HepG2 (cell line): ENCODE measurements at regions not wholly inside any gene's neighbourhood (a gene's known extent, or its start where the extent isn't known, plus 50 kb on each side); places are given as distances from the start of the nearest gene placed in this dataset.

Source experiments
- EZH2 ChIP-seq: conservative IDR thresholded peaks from 2 replicates; pipeline ENCODE4 v1.6.1; 2012; ENCODE audit warnings: mild to moderate bottlenecking, low read depth, low read length, moderate library complexity
- MBNL3 ChIP-seq: fragments of 250-450 bp; sonication (Bioruptor Pico); conservative IDR thresholded peaks from 2 replicates; pipeline ENCODE4 v1.8.0; 2022; ENCODE audit warnings: mild to moderate bottlenecking, inconsistent platforms
- MTA3 ChIP-seq: sonication (generic); formaldehyde crosslinking; IDR thresholded peaks from 2 replicates; pipeline ENCODE4 v1.4.0; 2020; ENCODE audit warnings: missing genetic modification reagents
- SUZ12 ChIP-seq: fragments of 150-350 bp; IDR thresholded peaks from 2 replicates; pipeline ENCODE4 v1.6.1; 2014; ENCODE audit warnings: low read depth, low read length
- TIGD3 ChIP-seq: sonication (generic); formaldehyde crosslinking; IDR thresholded peaks from 2 replicates; pipeline ENCODE4 v1.5.1; 2020; ENCODE audit warnings: mild to moderate bottlenecking, missing genetic modification reagents, borderline replicate concordance
- XBP1 ChIP-seq: sonication (generic); formaldehyde crosslinking; IDR thresholded peaks from 2 replicates; pipeline ENCODE4 v1.5.0; 2020; ENCODE audit warnings: missing genetic modification reagents
- ZC3H13 ChIP-seq: sonication (generic); formaldehyde crosslinking; IDR thresholded peaks from 2 replicates; pipeline ENCODE4 v1.8.1; 2023; ENCODE audit warnings: mild to moderate bottlenecking, missing genetic modification reagents, moderate library complexity
- ZNF337 ChIP-seq: sonication (generic); formaldehyde crosslinking; IDR thresholded peaks from 2 replicates; pipeline ENCODE4 v1.5.1; 2020; ENCODE audit warnings: missing genetic modification reagents, low read depth, mild to moderate bottlenecking, borderline replicate concordance
- ZNF430 ChIP-seq: sonication (generic); formaldehyde crosslinking; IDR thresholded peaks from 2 replicates; pipeline ENCODE4 v1.9.0; 2021; ENCODE audit warnings: mild to moderate bottlenecking, missing genetic modification reagents
- ZNF431 ChIP-seq: sonication (generic); formaldehyde crosslinking; IDR thresholded peaks from 2 replicates; pipeline ENCODE4 v1.9.0; 2022; ENCODE audit warnings: missing genetic modification reagents, low read depth, mild to moderate bottlenecking, borderline replicate concordance
- ZNF784 ChIP-seq: sonication (generic); formaldehyde crosslinking; IDR thresholded peaks from 2 replicates; pipeline ENCODE4 v1.5.1; 2020; ENCODE audit warnings: missing genetic modification reagents, mild to moderate bottlenecking, borderline replicate concordance
- TF ChIP-seq, protein P1 (sequence below): sonication (generic); formaldehyde crosslinking; conservative IDR thresholded peaks from 2 replicates; pipeline ENCODE4 v1.4.0; 2020; ENCODE audit warnings: mild to moderate bottlenecking, missing genetic modification reagents, moderate library complexity
- TF ChIP-seq, protein P2 (sequence below): sonication (generic); formaldehyde crosslinking; IDR thresholded peaks from 2 replicates; pipeline ENCODE4 v1.4.0; 2020; ENCODE audit warnings: mild to moderate bottlenecking, missing genetic modification reagents
- TF ChIP-seq, protein P3 (sequence below): sonication (generic); formaldehyde crosslinking; IDR thresholded peaks from 2 replicates; pipeline ENCODE4 v1.4.0; 2020; ENCODE audit warnings: missing genetic modification reagents
- TF ChIP-seq, protein P4 (sequence below), 2 experiments: sonication (generic) in 1 of 2; formaldehyde crosslinking in 1 of 2; IDR thresholded peaks; 2 replicates each; pipeline versions ENCODE4 v1.4.0 to v1.6.1; 2018 to 2020; ENCODE audit warnings: missing genetic modification reagents in 2 of 2, borderline replicate concordance in 1 of 2, low read depth in 1 of 2, mild to moderate bottlenecking in 1 of 2, missing biosample characterization in 1 of 2
- TF ChIP-seq, protein P5 (sequence below): conservative IDR thresholded peaks from 2 replicates; pipeline ENCODE4 v1.6.1; 2018; ENCODE audit warnings: missing genetic modification reagents

- TF ChIP-seq ZNF784 (CRISPR knock-in tag): 0 out of 2 replicates have a peak, but pooled peaks have one; percentile 18
- 0 out of 2 replicates have a peak, but pooled peaks have one; percentile 75 for TF ChIP-seq MTA3
- TF ChIP-seq, protein P1, sequence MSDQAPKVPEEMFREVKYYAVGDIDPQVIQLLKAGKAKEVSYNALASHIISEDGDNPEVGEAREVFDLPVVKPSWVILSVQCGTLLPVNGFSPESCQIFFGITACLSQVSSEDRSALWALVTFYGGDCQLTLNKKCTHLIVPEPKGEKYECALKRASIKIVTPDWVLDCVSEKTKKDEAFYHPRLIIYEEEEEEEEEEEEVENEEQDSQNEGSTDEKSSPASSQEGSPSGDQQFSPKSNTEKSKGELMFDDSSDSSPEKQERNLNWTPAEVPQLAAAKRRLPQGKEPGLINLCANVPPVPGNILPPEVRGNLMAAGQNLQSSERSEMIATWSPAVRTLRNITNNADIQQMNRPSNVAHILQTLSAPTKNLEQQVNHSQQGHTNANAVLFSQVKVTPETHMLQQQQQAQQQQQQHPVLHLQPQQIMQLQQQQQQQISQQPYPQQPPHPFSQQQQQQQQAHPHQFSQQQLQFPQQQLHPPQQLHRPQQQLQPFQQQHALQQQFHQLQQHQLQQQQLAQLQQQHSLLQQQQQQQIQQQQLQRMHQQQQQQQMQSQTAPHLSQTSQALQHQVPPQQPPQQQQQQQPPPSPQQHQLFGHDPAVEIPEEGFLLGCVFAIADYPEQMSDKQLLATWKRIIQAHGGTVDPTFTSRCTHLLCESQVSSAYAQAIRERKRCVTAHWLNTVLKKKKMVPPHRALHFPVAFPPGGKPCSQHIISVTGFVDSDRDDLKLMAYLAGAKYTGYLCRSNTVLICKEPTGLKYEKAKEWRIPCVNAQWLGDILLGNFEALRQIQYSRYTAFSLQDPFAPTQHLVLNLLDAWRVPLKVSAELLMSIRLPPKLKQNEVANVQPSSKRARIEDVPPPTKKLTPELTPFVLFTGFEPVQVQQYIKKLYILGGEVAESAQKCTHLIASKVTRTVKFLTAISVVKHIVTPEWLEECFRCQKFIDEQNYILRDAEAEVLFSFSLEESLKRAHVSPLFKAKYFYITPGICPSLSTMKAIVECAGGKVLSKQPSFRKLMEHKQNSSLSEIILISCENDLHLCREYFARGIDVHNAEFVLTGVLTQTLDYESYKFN: peak; percentile 66
- TF ChIP-seq TIGD3 (CRISPR knock-in tag): no peak
- TF ChIP-seq, protein P2, sequence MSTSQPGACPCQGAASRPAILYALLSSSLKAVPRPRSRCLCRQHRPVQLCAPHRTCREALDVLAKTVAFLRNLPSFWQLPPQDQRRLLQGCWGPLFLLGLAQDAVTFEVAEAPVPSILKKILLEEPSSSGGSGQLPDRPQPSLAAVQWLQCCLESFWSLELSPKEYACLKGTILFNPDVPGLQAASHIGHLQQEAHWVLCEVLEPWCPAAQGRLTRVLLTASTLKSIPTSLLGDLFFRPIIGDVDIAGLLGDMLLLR (CRISPR knock-in tag): peak; percentile 71
- no peak for TF ChIP-seq XBP1
- TF ChIP-seq, protein P3, sequence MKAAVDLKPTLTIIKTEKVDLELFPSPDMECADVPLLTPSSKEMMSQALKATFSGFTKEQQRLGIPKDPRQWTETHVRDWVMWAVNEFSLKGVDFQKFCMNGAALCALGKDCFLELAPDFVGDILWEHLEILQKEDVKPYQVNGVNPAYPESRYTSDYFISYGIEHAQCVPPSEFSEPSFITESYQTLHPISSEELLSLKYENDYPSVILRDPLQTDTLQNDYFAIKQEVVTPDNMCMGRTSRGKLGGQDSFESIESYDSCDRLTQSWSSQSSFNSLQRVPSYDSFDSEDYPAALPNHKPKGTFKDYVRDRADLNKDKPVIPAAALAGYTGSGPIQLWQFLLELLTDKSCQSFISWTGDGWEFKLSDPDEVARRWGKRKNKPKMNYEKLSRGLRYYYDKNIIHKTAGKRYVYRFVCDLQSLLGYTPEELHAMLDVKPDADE (CRISPR knock-in tag): no peak
- TF ChIP-seq, protein P4, sequence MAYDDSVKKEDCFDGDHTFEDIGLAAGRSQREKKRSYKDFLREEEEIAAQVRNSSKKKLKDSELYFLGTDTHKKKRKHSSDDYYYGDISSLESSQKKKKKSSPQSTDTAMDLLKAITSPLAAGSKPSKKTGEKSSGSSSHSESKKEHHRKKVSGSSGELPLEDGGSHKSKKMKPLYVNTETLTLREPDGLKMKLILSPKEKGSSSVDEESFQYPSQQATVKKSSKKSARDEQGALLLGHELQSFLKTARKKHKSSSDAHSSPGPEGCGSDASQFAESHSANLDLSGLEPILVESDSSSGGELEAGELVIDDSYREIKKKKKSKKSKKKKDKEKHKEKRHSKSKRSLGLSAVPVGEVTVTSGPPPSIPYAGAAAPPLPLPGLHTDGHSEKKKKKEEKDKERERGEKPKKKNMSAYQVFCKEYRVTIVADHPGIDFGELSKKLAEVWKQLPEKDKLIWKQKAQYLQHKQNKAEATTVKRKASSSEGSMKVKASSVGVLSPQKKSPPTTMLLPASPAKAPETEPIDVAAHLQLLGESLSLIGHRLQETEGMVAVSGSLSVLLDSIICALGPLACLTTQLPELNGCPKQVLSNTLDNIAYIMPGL (CRISPR knock-in tag; IDR thresholded peaks at IDR 0.05; ENCODE audit: borderline replicate concordance in 1 of 2, low read depth in 1 of 2): peak; percentile 50 to 73; a peak in 3 of 4 replicates
- TF ChIP-seq ZC3H13 (CRISPR knock-in tag): peak; percentile 89; the same call in 1 of the 2 replicates
- no peak for TF ChIP-seq EZH2
- TF ChIP-seq ZNF337 (CRISPR knock-in tag): no peak; the same call in 1 of the 2 replicates
- TF ChIP-seq ZNF430 (CRISPR knock-in tag): no peak
- TF ChIP-seq ZNF431: peak; percentile 82; the same call in 1 of the 2 replicates
- TF ChIP-seq SUZ12: no peak
- TF ChIP-seq MBNL3 (CRISPR knock-in tag): no peak
- TF ChIP-seq, protein P5, sequence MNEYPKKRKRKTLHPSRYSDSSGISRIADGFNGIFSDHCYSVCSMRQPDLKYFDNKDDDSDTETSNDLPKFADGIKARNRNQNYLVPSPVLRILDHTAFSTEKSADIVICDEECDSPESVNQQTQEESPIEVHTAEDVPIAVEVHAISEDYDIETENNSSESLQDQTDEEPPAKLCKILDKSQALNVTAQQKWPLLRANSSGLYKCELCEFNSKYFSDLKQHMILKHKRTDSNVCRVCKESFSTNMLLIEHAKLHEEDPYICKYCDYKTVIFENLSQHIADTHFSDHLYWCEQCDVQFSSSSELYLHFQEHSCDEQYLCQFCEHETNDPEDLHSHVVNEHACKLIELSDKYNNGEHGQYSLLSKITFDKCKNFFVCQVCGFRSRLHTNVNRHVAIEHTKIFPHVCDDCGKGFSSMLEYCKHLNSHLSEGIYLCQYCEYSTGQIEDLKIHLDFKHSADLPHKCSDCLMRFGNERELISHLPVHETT (CRISPR knock-in tag): peak; percentile 64; the same call in 1 of the 2 replicates
These were observed 118.1 kb downstream of the CEBPB start (continued) for GRCh38 chr20:50308513-50309279.
